H1 (cell line): ENCODE measurements at regions not wholly inside any gene's neighbourhood (a gene's known extent, or its start where the extent isn't known, plus 50 kb on each side); places are given as distances from the start of the nearest gene placed in this dataset.

Source experiments
- CTCF ChIA-PET: fragments of 300-600 bp; sonication (Branson Sonifier 250); formaldehyde crosslinking; loops from one replicate; lab custom pipeline; 2021; ENCODE audit not compliant: partially characterized antibody; lab: Charles Lee
- POLR2A ChIA-PET: fragments of 300-600 bp; sonication (Branson Sonifier 250); formaldehyde crosslinking; loops from one replicate; lab custom pipeline; 2021; ENCODE audit warnings: inconsistent platforms; ENCODE audit not compliant: partially characterized antibody; lab: Charles Lee
- DNase-seq, 2 experiments: peaks; one replicate each; pipeline versions ENCODE4 v3.0.0 to v3.0.0-alpha.2; 2010 to 2022; ENCODE audit warnings: low spot score in 2 of 2, low read depth in 1 of 2, mixed read lengths in 1 of 2
- FAIRE-seq: peaks from 2 replicates; lab custom pipeline; 2011; peaks lifted over from hg19 to GRCh38; lab: Jason Lieb, UNC
- H2AFZ ChIP-seq: 2 replicates; pipeline ENCODE4 v1.8.1; 2012; ENCODE audit warnings: low read length, inconsistent platforms
- H2AK5ac ChIP-seq: 2 replicates; pipeline ENCODE4 v1.6.1; 2013; ENCODE audit warnings: low read depth, low read length
- H2BK120ac ChIP-seq: replicated peaks from 2 replicates; pipeline ENCODE3; 2013; ENCODE audit warnings: low read depth, low read length, inconsistent platforms
- H2BK12ac ChIP-seq: 2 replicates; pipeline ENCODE4 v1.6.1; 2013; ENCODE audit warnings: low read depth, low read length
- H2BK15ac ChIP-seq: 2 replicates; pipeline ENCODE4 v1.6.1; 2013; ENCODE audit warnings: low read length
- H2BK20ac ChIP-seq: 2 replicates; pipeline ENCODE4 v1.6.1; 2013; ENCODE audit warnings: low read length
- H2BK5ac ChIP-seq: 2 replicates; pipeline ENCODE4 v1.6.1; 2013; ENCODE audit warnings: low read depth, low read length
- H3K14ac ChIP-seq: 2 replicates; pipeline ENCODE4 v1.6.1; 2013; ENCODE audit warnings: inconsistent platforms; ENCODE audit not compliant: insufficient read length
- H3K18ac ChIP-seq: 2 replicates; pipeline ENCODE4 v1.6.1; 2013; ENCODE audit warnings: low read length; ENCODE audit errors: extremely low read depth
- H3K23ac ChIP-seq: 2 replicates; pipeline ENCODE4 v1.6.1; 2013; ENCODE audit warnings: inconsistent platforms; ENCODE audit not compliant: insufficient read length
- H3K23me2 ChIP-seq: 2 replicates; pipeline ENCODE4 v1.6.1; 2013; ENCODE audit warnings: low read depth, low read length
- H3K27ac ChIP-seq: 2 replicates; pipeline ENCODE4 v1.6.1; 2011; ENCODE audit warnings: low read depth, low read length, inconsistent platforms
- H3K27me3 ChIP-seq, 4 experiments: replicated peaks in 1 of 4; 1 replicate in 1 of 4; 2 replicates in 3 of 4; pipeline versions ENCODE4 v1.6.1 to v1.8.1; 2011 to 2013; ENCODE audit warnings: low read length in 3 of 4, mild to moderate bottlenecking in 3 of 4, inconsistent platforms in 2 of 4, mixed read lengths in 2 of 4, moderate library complexity in 1 of 4; ENCODE audit not compliant: control insufficient read depth in 3 of 4, insufficient read depth in 3 of 4; ENCODE audit errors: extremely low read depth in 1 of 4
- H3K36me3 ChIP-seq, 4 experiments: 2 replicates each; pipeline versions ENCODE4 v1.6.1 to v1.8.1; 2011 to 2013; ENCODE audit warnings: mild to moderate bottlenecking in 4 of 4, low read length in 3 of 4, moderate library complexity in 2 of 4, control low read depth in 1 of 4, inconsistent platforms in 1 of 4; ENCODE audit not compliant: insufficient read depth in 4 of 4, control insufficient read depth in 2 of 4
- H3K4ac ChIP-seq: replicated peaks from 2 replicates; pipeline ENCODE3; 2013; ENCODE audit warnings: low read length, low read depth, mixed read lengths, inconsistent platforms; ENCODE audit not compliant: insufficient read length
- H3K4me1 ChIP-seq, 4 experiments: replicated peaks in 1 of 4; 1 replicate in 1 of 4; 2 replicates in 3 of 4; pipeline versions ENCODE4 v1.6.1 to v1.8.1; 2011 to 2013; ENCODE audit warnings: low read length in 3 of 4, inconsistent platforms in 2 of 4, mixed read lengths in 1 of 4; ENCODE audit not compliant: insufficient read depth in 4 of 4, control insufficient read depth in 3 of 4
- H3K4me2 ChIP-seq, 2 experiments: 2 replicates each; pipeline versions ENCODE4 v1.6.1 to v1.8.1; 2011 to 2013; ENCODE audit warnings: low read depth in 2 of 2, low read length in 2 of 2, control low read depth in 1 of 2, inconsistent platforms in 1 of 2, mild to moderate bottlenecking in 1 of 2; ENCODE audit not compliant: insufficient read depth in 1 of 2
- H3K4me3 ChIP-seq, 4 experiments: fragments of 200-600, 300-600 bp in 1 of 4; sonication (generic), shearing (Covaris generic), sonication (Bioruptor Twin) in 1 of 4; 2 replicates each; pipeline versions ENCODE4 v1.5.1 to v1.8.1; 2011 to 2016; ENCODE audit warnings: low read length in 4 of 4, low read depth in 3 of 4, control low read depth in 2 of 4, inconsistent platforms in 2 of 4, mild to moderate bottlenecking in 2 of 4, mixed read lengths in 1 of 4, moderate library complexity in 1 of 4; ENCODE audit not compliant: insufficient read depth in 2 of 4; ENCODE audit errors: extremely low read depth in 1 of 4
- H3K56ac ChIP-seq: replicated peaks from 2 replicates; pipeline ENCODE3; 2013; ENCODE audit warnings: low read depth, mild to moderate bottlenecking, mixed read lengths, low read length, inconsistent platforms; ENCODE audit not compliant: insufficient read length
- H3K79me1 ChIP-seq: 2 replicates; pipeline ENCODE4 v1.6.1; 2013; ENCODE audit warnings: low read depth, low read length, control low read depth
- H3K79me2 ChIP-seq, 2 experiments: 2 replicates each; pipeline versions ENCODE4 v1.6.1 to v1.8.1; 2012 to 2013; ENCODE audit warnings: low read length in 2 of 2, mild to moderate bottlenecking in 2 of 2, inconsistent platforms in 1 of 2; ENCODE audit not compliant: insufficient read depth in 2 of 2, control insufficient read depth in 1 of 2
- H3K9ac ChIP-seq, 4 experiments: replicated peaks in 1 of 4; 1 replicate in 1 of 4; 2 replicates in 3 of 4; pipeline versions ENCODE4 v1.6.1 to v1.8.1; 2011 to 2013; ENCODE audit warnings: low read depth in 3 of 4, low read length in 3 of 4, control low read depth in 2 of 4, mild to moderate bottlenecking in 2 of 4, moderate library complexity in 2 of 4, inconsistent platforms in 1 of 4; ENCODE audit errors: extremely low read depth in 1 of 4
- H3K9me3 ChIP-seq, 2 experiments: 2 replicates each; pipeline versions ENCODE4 v1.6.1 to v1.8.1; 2012 to 2013; ENCODE audit warnings: mild to moderate bottlenecking in 2 of 2, moderate library complexity in 2 of 2, control low read depth in 1 of 2, inconsistent platforms in 1 of 2, low read depth in 1 of 2, low read length in 1 of 2, mixed read lengths in 1 of 2; ENCODE audit not compliant: insufficient read depth in 2 of 2
- H4K20me1 ChIP-seq, 2 experiments: replicated peaks in 1 of 2; 2 replicates each; pipeline versions ENCODE3 to v1.8.1; 2011 to 2013; ENCODE audit warnings: inconsistent platforms in 2 of 2, low read length in 2 of 2, mild to moderate bottlenecking in 1 of 2; ENCODE audit not compliant: insufficient read depth in 2 of 2, control insufficient read depth in 1 of 2
- H4K5ac ChIP-seq: 2 replicates; pipeline ENCODE4 v1.6.1; 2013; ENCODE audit warnings: low read length, low read depth, mixed read lengths, inconsistent platforms; ENCODE audit not compliant: insufficient read length
- H4K8ac ChIP-seq: 2 replicates; pipeline ENCODE4 v1.8.0; 2013; ENCODE audit warnings: mild to moderate bottlenecking, moderate library complexity, low read length, inconsistent platforms; ENCODE audit not compliant: insufficient read depth; ENCODE audit errors: extremely low read depth
- H4K91ac ChIP-seq: replicated peaks from 2 replicates; pipeline ENCODE3; 2013; ENCODE audit warnings: low read length, mixed read lengths, inconsistent platforms; ENCODE audit not compliant: insufficient read length
- CBX8 ChIP-seq: fragments of 300-800, 300-1000 bp; sonication (generic); IDR thresholded peaks from 2 replicates; pipeline ENCODE4 v1.7.1; 2016; ENCODE audit warnings: low read depth, low read length, borderline replicate concordance
- CREB1 ChIP-seq: IDR thresholded peaks from 2 replicates; pipeline ENCODE4 v1.6.1; 2012; ENCODE audit warnings: inconsistent platforms
- EZH2 ChIP-seq: fragments of 200-600 bp; sonication (generic); IDR thresholded peaks from 2 replicates; pipeline ENCODE4 v1.7.1; 2012; ENCODE audit warnings: low read depth, mild to moderate bottlenecking, moderate library complexity, low read length, inconsistent platforms; ENCODE audit not compliant: severe bottlenecking
- FOSL1 ChIP-seq: IDR thresholded peaks from 2 replicates; pipeline ENCODE4 v1.6.1; 2011; ENCODE audit warnings: mild to moderate bottlenecking, low read depth, low read length, moderate library complexity; ENCODE audit not compliant: insufficient read depth
- KDM5A ChIP-seq: fragments of 200-600 bp; IDR thresholded peaks from 2 replicates; pipeline ENCODE4 v1.7.1; 2012; ENCODE audit warnings: mild to moderate bottlenecking, low read length, inconsistent platforms, mixed read lengths
- MAFK ChIP-seq: IDR thresholded peaks from 2 replicates; pipeline ENCODE4 v1.6.1; 2012; ENCODE audit warnings: low read depth, mild to moderate bottlenecking, improper control_type of control experiment, low read length
- NRF1 ChIP-seq: IDR thresholded peaks from 2 replicates; pipeline ENCODE4 v1.6.1; 2011; ENCODE audit warnings: mild to moderate bottlenecking, low read depth, low read length, improper control_type of control experiment
- POLR2AphosphoS5 ChIP-seq: IDR thresholded peaks from 2 replicates; pipeline ENCODE4 v1.6.1; 2011; ENCODE audit warnings: low read depth, low read length
- POU5F1 ChIP-seq: IDR thresholded peaks from 2 replicates; pipeline ENCODE4 v1.6.1; 2011; ENCODE audit warnings: low read depth, mild to moderate bottlenecking, low read length, moderate library complexity
- RBBP5 ChIP-seq: IDR thresholded peaks from 2 replicates; pipeline ENCODE4 v1.7.1; 2012; ENCODE audit warnings: low read depth, mild to moderate bottlenecking, inconsistent platforms, low read length, moderate library complexity, borderline replicate concordance
- RNF2 ChIP-seq: fragments of 200-900, 300-1000 bp; sonication (generic); IDR thresholded peaks from 2 replicates; pipeline ENCODE4 v1.7.1; 2016; ENCODE audit warnings: borderline replicate concordance, low read depth, mild to moderate bottlenecking, antibody characterized with exemption, low read length; ENCODE audit not compliant: poor library complexity, severe bottlenecking; ENCODE audit errors: missing control alignments
- SIX5 ChIP-seq: IDR thresholded peaks from 2 replicates; pipeline ENCODE4 v1.6.1; 2011; ENCODE audit warnings: mild to moderate bottlenecking, low read depth, low read length
- SRF ChIP-seq: IDR thresholded peaks from 2 replicates; pipeline ENCODE4 v1.6.1; 2011; ENCODE audit warnings: mild to moderate bottlenecking, low read depth, low read length, moderate library complexity
- TCF12 ChIP-seq: IDR thresholded peaks from 2 replicates; pipeline ENCODE4 v1.6.1; 2011; ENCODE audit warnings: low read depth, mild to moderate bottlenecking, low read length
- TEAD4 ChIP-seq: IDR thresholded peaks from 2 replicates; pipeline ENCODE4 v1.6.1; 2012; ENCODE audit warnings: low read depth, low read length, inconsistent platforms, mixed read lengths
- WGBS, 2 experiments: shearing (Covaris generic) in 1 of 2; methylation state at CpG; one replicate each; pipeline versions ENCODE4 v1.1.6 to v1.1.7; 2013 to 2015; ENCODE audit warnings: low lambda C conversion rate in 2 of 2, mixed read lengths in 2 of 2, inconsistent platforms in 1 of 2, low coverage in 1 of 2, missing lambda C conversion rate in 1 of 2; ENCODE audit not compliant: insufficient replicate concordance in 2 of 2, insufficient coverage in 1 of 2, insufficient read length in 1 of 2; ENCODE audit errors: extremely low coverage in 1 of 2, missing lambda C conversion rate in 1 of 2; 5-methylcytosine and 5-hydroxymethylcytosine counted together

DNA sequence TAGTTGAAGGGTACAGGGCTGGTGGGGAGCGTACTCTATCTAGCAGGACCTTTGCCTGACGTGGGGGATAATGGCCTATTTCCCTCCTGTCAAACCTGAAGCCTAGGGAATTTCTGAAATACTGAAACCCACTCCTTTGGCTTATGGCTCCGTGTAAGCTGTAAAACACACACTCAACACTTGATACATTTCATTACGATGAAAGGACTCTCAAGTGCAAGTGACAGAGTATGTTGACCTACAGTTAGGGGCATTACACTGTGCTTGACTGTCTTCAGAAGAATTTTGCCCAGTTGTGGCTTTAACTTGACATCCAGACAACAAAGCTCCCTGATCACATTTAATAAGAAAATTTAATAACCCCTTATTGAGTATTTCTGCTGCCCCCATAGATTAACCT, 194.3 kb downstream of the BAMBI start:
- Histone ChIP-seq H3K4me2 (no peak overlapping the region), H3K9ac (no peak overlapping the region), H3K79me1 (no peaks in the 10 kb centered on the region), H3K9me3 (no peaks in the 10 kb centered on the region), H3K14ac (no peak overlapping the region), H3K23ac (no peak overlapping the region), H2BK20ac (no peak overlapping the region), H3K27ac (no peak overlapping the region), H2AK5ac (no peak overlapping the region), H4K91ac (no peak overlapping the region), H4K8ac (no peak overlapping the region), H3K4ac (no peak overlapping the region), H3K79me2 (no peaks in the 10 kb centered on the region), H2BK120ac (no peak overlapping the region), H4K5ac (no peak overlapping the region), H4K20me1 (no peaks in the 10 kb centered on the region), H3K18ac (no peak overlapping the region), H2BK15ac (no peak overlapping the region), H3K4me3 (no peak overlapping the region), H3K23me2 (no peaks in the 10 kb centered on the region), H2AFZ (no peak overlapping the region), H3K56ac (no peak overlapping the region), H3K4me1 (peaks cover 0 to 6% (median 3%) of the 10 kb centered on the region in 4 experiments; a peak in 3 of 7 replicates), H2BK5ac (no peak overlapping the region), H3K36me3 (no peaks in the 10 kb centered on the region), H2BK12ac (no peak overlapping the region), H3K27me3 (no peaks in the 10 kb centered on the region)
- ChIA-PET POLR2A (no interaction called here), CTCF (interaction anchor here (0.6 to 1.0 kb wide), 4 partner anchors 31 to 504 kb away, joined by 3 to 4 read pairs (median 3); no protein-coding TSS in a partner anchor)
- FAIRE-seq (no peak), DNase-seq (no peak)
- WGBS, 2 experiments: 90% methylated on average over 4 of the region's 4 CpGs; no CpG with 5 or more reads in 1 of the 2 experiments
- no peak for TF ChIP-seq POU5F1
- TF ChIP-seq FOSL1: no peak
- TF ChIP-seq RNF2: no peak
- TF ChIP-seq SIX5: no peak
- no peak for TF ChIP-seq CREB1
- TF ChIP-seq EZH2: no peak
- no peak for TF ChIP-seq NRF1
- TF ChIP-seq CBX8: no peak
- no peak for TF ChIP-seq POLR2AphosphoS5
- TF ChIP-seq RBBP5: no peak
- TF ChIP-seq TCF12: no peak
- no peak for TF ChIP-seq KDM5A
- TF ChIP-seq MAFK: no peak
- TF ChIP-seq TEAD4: no peak
- no peak for TF ChIP-seq SRF
